HUDEP-2 (cell line): ENCODE measurements at regions not wholly inside any gene's neighbourhood (a gene's known extent, or its start where the extent isn't known, plus 50 kb on each side); places are given as distances from the start of the nearest gene placed in this dataset.

ENCODE experiments used
- DNase-seq, 76 experiments: peaks; one replicate each; lab custom pipeline; 2025; ENCODE audit not compliant: unreplicated experiment in 76 of 76; lab: John Stamatoyannopoulos, UW

DNA sequence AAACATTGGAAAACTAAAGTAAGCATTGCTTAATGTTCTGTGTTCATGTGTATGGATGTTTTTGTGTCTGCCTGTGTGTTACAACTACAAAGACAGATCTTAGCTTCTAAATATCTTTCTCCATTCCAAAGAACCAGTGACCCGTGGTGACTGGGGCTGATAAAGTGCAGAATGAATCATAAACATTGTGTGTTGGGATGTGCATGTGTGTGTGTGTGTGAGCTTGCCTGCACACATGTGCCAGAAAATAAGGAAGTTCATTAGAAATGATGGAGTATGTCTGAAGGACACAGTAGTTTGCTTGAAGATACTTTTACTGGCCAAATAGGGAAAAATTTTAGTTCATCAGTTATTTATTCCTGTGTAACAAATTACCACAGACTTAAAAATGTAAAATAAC, 756.6 kb upstream of the CELF4 start:
- DNase-seq: no peak

DNA sequence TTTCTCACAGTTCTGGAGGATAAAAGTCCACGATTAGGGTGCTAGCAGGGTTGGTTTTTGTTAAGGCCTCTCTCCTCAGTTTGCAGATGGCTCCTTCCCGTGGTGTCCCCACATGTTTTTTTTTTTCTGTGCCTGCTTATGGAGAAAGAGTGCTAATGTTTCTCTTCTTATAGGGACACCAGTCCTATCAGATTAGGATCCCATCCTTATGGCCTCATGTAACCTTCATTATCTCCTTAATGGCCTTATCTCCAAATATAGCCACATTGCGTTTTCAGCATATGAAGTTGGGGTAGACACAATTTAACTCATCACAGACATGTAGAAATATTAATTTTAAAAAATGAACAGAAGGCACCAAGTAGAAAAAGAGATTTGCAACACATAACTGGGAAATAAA, 755.7 kb upstream of the CELF4 start:
- DNase-seq: no peak

DNA sequence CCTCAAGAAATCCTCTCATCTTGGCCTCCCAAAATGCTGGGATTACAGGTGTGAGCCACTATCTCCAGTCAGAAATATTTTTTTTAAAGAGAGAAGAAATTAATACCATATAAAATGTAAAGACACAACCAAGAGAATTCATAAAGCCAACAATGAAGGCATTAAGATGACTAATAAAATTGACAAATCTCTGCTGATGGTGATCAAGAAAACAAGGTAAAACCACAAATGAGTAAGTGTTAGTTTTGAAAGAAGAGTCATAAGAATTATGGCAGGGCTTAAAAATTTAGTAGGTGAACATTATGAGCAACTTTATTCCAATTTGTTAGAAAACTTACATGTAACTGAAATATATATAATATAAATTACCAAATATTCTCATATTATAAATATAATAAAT, 752.8 kb upstream of the CELF4 start:
- no peak for DNase-seq

DNA sequence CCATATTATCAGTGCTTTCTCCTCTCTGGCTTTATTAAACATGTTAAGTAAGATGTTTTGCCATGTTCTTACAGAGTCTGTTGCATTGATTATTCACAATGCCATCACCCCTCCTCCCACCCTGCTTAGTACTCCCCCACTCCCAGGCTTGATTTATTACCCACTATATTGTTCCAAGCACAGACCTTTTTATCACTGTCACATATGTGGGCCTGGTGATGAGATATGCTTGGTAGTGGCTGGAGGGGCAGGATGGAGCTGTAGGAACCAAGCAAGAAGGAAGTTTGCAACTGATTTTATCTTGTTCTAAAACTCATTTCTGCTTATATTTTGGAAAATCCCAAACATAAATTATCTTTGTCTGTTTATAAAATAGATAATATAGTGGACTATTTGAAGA, 748.2 kb upstream of the CELF4 start:
- DNase-seq: no peak

DNA sequence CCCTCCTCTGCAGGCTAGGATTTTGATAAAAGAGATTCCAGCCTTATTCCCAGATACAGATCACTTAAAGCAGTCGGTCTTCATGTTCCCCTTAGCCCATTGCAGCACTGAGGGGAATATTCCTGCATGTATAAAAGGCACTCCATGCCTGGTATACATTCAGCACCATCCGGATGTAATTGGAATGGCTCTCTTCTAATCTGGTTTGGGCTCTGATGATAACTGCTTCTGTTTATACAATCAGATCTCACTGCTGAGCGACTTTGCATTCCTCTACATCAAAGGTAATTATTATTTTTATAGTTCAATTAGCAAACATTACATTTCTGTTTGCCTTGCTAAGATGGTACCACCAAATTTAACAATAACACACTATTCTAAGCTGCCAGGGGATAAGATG, 746.9 kb upstream of the CELF4 start:
- DNase-seq: no peak

DNA sequence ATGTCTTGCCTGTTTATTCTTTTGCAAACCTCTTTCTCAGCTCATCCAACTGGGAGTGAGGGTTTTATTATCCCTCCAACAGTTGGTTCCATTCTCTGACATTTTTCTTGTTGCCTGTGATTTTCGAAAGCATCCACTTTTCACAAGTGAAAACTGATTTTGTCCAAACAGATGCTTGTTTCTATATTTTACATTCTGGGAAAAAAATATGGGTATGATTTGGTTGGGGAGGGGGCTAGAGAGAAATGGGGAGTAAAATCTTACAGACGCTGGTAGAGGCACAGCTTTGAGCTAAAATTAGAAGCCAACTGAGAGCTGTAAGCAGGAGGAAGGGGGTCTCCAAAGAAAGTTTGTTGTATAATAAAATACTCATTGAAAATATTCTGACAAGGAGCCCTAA, 745.3 kb upstream of the CELF4 start:
- no peak for DNase-seq

DNA sequence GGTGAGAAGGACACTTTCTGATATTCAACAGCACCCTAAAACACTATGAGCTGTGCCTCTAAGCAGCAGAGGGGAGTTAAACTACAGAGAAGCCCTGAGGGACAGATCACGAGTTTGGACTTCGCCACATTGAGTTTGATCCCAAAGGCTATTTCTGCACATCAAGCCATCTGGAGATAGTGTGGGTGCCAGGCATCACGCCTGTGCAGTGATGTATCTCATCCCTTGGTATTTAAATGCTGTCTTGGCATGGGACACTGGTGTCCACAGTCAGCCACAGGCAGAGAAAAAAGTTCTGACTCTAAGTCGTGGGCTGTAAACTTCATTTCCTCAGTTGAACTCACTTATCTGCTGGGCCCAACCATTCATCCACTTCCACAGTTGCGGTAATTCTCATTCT, 742.3 kb upstream of the CELF4 start:
- no peak for DNase-seq

DNA sequence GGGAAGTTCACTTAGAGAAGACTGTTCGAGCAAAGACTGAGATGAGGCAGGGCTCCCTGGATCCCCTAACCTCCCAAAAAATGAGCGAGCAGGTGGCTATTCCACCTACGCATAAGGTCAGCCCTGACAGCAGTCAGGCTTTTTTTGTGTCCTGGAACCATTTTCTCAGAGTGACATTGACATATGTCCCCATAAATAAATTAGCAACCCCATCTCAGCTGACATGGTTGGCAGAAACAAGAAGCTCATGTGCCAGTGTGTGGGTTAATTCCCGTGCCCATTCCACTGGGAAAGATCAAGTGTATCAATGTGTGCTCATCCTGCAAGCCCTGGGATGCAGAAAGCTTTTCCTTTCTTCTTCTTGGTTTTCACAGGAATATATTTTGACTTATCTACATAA, 740.4 kb upstream of the CELF4 start:
- DNase-seq: no peak

DNA sequence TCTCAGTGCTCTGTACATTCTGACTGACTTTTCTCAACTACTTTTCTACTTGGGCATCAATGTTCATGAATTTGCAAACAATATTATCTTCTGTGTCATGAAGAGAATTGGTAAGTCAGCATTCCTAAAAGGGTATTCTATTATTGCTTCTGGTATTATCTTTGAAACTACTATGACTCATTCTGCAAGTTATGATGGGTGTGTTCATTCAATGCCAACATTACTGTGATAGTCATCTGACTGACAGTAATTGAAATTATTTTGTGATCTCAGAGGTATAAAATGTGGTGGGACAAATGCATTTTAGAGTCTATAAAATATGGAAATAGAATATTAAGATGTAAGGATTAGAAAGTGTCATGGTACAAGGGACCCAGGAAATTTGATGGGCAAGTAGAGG, 736.0 kb upstream of the CELF4 start:
- DNase-seq: no peak

DNA sequence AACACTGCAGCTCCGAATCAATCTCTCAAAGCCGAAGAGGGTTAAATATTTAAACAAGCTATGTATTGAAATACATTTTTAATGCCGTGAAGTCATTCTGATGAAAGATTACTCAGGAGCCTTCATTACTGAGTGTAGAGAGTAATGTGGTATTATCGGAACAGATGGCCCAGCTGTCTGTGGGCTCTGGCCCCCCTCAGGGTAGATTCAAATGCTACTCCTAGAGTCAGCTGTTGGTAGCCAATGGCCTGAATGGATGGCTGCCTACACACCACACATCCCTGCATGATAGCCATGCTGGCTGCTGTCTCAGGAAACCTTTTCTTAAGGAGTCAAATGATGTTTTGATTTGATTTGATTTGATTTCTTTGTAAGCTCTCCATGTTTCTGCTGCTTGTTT, 732.3 kb upstream of the CELF4 start:
- DNase-seq: no peak

DNA sequence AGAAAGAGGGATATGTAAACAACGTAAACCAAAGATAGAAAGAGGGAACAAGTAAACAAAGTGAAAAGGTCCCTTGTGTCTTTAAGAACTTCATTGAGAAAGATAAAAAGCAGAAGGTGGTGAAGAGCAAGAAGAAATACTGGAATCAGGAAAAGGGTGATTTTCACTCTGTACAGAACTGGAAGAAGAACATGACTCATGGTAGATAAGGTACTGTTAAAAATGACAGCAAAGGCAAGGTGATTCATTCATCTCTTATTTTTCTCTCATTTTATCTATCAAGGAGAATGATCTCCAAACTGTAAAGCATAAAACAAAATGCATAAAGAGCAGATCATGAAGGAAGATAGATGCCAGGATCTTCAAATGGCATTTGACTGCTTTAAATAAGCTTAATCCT, 724.6 kb upstream of the CELF4 start:
- no peak for DNase-seq

DNA sequence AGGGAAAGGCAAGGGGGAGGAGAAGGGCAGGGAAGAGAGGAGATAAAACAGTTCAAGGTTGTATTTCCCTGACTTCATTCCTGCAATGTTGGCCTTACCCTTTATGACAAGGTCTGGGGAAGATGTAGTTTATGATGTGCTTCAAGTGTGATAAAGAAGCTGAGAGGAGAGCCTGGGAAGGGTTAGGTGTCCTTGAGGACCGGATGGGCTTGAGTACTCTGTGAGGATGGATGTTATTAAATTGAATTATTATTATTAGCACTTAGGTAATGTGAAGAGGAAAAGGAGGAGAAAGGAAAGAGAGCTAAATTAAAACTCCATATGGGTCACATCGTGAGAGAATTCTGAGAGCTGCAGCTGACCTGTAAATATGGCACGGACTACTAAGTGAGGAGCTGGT, 719.4 kb upstream of the CELF4 start:
- no peak for DNase-seq

DNA sequence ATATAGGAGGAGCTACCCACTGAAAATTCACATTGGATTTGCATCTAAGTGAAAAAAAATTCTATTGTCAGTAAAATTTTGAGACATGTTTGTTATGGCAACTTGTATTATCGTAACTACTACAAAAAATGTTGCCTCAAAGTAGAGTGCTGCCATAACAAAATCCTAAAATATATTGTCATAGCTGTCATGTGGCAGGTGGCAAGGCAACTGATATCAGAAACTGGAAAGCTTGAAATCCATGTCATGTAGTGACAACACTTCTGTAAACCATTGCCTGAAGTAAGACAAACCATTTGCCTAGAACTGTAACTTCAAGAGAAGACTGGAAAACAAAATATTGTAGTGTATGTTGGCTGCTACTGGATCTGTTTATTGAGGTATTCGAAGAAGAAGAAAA, 697.5 kb upstream of the CELF4 start:
- no peak for DNase-seq

DNA sequence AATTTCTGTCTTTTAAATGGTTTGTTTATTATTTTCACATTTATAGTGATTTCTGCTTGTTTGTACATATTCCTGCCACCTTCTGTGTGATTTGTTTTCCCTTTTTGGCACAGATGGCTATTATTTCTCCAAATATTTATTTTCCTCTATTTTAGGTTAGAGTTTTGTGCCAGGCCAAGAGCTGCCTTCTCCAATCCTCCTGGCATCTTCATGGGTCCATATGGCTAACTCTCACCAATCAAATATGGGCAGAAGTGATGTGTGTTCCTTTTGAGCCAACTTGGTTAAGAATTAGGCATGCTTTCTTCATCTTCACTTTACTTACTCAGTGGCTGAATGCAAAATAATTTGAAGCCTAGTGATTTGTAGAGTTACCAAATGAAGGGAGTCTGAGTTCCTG, 697.1 kb upstream of the CELF4 start:
- DNase-seq: no peak

DNA sequence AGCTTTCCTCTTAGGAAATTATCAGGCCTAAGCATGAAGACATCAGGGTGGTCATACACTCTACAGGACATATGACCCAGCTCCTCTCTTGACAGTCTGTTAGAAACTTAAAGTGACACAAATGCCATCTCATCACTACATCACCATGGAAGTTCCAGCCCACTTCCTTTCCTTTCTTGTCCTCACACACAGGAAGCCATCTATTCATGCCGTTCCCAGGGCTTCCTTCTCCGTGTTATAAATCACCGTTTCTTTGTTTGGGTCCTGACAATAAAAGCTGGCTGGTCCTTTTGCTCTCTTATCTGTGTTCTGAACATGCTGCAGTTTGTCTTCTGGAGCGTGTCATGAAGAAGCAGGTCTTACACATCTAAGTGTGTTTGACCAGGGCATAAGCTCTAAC, 692.1 kb upstream of the CELF4 start:
- DNase-seq: no peak

DNA sequence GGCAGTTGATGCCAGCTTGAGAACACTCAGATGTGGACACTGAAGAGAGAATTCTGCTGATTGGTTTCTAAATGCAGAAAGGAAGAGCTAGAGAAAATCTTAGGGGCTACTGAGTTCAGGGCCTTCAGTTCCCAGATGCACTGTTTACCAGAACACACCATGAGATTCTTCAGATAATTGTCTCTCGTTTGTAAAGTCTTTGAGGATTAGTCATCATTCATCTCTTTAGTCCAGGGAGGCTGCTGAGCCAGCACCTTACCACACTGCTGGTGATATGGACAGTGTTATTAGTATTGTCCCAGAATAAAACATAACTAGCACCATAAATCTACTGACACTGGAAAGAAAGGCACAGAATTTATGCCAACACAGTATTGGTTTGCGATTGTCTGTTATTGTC, 690.8 kb upstream of the CELF4 start:
- DNase-seq: no peak

DNA sequence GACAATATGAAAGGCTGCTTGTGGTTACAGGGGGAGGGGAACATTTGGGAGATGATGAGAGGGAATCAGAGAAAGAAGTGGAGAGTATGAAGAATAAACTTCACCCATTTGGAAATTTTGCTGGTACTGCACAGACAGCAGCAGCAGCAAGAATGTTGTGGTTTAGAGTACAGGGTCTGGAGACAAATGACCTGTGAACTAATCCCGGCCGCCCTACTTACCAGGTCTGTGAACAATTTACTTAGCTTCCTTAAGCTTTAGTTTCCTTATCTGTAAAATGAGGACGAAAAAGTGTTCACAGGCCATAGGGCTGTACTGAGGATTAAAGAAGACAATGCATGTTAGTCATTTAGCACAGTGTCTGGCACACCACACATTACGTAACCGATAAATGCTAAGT, 685.4 kb upstream of the CELF4 start:
- DNase-seq: no peak

DNA sequence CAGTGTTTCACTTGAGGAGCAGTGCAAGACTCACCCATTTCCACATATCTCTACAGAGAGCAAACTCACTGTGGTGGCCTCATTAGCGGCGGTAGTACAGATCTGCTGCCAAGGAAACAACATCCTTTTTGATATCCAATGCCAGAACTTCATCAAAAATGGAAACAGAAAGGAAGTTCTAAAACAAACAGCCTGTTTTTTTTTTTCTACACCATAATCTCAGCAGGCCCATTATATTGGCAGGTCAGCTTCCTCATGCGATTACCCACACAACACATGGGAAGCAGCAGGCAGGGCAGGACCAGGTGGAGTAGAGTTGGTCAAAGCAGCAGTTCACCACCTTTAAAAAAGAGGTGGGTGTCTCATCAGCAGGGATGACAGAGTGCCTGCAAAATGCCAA, 678.9 kb upstream of the CELF4 start:
- DNase-seq: no peak

DNA sequence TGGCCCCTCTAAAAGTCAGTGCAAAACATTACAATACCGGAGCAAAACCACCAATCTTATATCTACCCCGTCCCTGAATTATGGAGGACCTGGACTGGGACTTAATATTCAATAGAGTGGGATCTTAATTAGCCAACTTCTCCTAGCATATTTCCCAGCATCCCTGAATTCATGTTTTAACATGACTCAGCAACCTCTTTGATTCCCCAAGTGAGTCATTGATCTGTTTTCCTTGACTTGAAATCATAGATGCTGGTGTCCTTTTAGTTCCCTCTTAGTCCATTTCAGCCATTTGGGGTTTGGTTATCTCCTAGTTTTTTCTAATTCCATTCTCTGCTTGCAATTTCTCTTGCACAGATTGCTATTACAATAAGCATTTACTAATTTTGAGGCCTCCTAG, 677.7 kb upstream of the CELF4 start:
- no peak for DNase-seq

DNA sequence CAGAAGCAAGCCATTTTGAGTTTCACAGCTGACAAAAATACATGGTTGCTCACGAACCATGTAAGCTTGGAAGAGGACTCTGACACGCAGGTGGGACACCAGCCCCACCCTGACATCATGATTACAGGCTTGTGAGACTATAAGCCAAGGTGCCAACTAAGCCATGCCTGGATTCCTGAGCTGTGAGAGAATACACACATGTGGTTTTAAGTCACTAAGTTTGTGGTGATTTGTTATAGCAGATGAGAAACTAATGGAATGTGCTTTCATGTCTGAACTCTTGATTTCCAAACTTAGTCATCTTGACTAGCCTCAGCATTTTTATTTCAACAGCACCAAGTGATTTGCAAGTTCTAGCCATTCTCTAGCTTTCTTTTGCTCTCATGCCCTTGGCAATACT, 676.1 kb upstream of the CELF4 start:
- DNase-seq: no peak

DNA sequence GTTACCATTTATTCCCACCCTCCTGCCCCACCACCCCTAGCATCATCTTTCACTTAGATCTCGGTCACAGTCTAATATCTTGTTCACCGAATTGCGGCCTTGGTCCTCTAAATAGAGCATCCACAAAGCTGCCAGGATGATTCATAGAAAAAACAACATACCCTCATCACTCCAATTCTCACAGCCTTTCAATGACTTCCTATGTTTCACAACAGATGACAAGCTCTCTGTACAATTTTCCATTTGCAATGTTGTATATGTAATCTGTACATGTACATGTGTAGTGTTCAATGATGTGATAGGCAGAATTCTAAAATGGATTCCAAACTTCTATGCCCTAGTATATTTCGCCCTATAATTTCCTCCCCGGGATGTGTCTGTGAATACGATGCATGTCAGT, 675.6 kb upstream of the CELF4 start:
- DNase-seq: no peak

DNA sequence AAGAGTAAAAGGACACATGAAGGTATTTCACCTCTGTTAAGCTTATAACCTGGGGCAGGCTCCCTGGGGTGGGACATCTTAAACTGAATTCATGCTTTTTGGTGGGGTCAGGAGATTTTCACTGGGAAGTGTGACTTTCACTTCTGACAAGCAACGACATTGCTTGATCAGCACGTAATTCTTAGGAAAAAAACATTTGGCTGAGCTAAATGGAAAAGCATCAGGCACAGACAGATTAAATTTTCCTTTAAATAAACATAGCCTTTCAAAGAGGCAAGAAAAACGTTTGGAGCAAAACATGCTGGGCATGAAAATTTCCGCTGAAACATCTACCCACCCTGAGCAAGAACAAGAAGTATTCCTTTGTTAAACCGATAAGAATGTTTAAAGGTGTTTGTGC, 674.0 kb upstream of the CELF4 start:
- DNase-seq: no peak

DNA sequence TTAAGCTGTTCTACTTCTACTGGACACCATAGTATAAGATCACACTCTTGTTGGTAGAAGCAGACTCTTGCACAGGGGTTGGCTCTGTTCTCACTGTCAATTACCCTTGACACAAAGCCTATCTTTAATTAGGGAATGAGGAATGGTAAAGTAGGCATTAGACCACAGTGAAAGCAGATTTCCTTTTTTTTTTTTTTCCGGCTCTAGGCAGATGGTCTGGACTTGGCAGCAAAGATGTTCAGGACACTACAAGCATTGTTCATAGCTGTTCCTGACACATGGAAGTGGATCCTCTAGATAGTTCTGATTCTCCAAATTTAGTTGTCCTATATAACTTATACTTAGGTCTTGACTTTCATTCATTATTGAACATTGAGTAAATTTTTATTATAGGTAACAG, 672.2 kb upstream of the CELF4 start:
- no peak for DNase-seq

DNA sequence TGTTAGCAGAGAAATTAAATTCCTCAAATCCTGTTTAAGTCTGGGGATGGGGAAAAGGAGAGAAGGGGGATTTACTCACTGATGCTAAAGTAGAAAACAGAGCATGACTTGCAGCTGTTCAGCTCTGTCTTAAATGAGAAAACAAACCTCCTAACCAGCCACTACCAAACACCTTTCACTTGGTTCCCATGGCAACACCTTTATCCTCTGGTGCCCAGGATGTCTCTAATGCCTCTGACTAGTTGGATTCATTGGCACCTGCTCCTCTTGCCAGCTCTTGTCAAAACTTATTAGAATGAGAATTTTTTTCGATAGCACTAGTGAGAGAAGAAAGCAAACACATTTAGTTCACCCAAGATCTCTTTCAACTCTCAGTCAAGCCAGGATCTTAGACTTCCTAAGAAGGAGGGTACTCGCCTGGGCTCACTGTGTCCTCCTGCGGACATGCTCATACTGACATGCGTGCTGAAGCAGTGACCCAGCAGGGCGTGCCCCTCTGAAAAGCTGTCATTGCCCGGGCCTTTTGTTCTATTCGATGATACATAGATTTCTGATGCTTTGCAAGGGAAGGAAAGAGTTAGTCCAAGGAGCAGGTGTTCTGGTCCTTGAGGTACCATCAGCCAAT, 656.0 kb upstream of the CELF4 start:
- DNase-seq: no peak
